Naive thymus-derived CD8-positive, alpha-beta T cell (primary cell): ENCODE measurements at regions not wholly inside any gene's neighbourhood (a gene's known extent, or its start where the extent isn't known, plus 50 kb on each side); places are given as distances from the start of the nearest gene placed in this dataset.
"Not testable (repeated sequence)": the region's sequence is repeated elsewhere in the genome, so short reads cannot be mapped to it uniquely, and the experiment has no call there.

ENCODE experiments used
- ATAC-seq, 2 donors: fragments of 150-1000 bp; cut with Tn5 transposase in 1 of 2; sonication (Bioruptor Pico), chemical (Tn5 transposase) in 1 of 2; 1 replicate in 1 of 2; 2 replicates in 1 of 2; pipeline ENCODE4 v1.10.0; 2021; ENCODE audit warnings: mild to moderate bottlenecking in 2 of 2, moderate library complexity in 2 of 2
- POLR2A ChIA-PET: fragments of 350-600 bp; sonication (Branson Sonifier 250); formaldehyde crosslinking; loops from one replicate; lab custom pipeline; 2021; ENCODE audit warnings: antibody characterized with exemption; lab: Charles Lee
- DNase-seq, 10 donors: peaks; one replicate each; pipeline versions ENCODE4 v3.0.0 to v3.0.0-alpha.2; 2020 to 2022
- H3K27ac Mint-ChIP-seq, 10 donors: one replicate each; pipeline ENCODE4 v1.8.0; 2020 to 2022; ENCODE audit warnings: mild to moderate bottlenecking in 10 of 10, mixed read lengths in 10 of 10, moderate library complexity in 4 of 10, inconsistent platforms in 1 of 10
- H3K27me3 Mint-ChIP-seq, 5 donors: one replicate each; pipeline ENCODE4 v1.8.0; 2021 to 2022; ENCODE audit warnings: mixed read lengths in 5 of 5
- H3K36me3 Mint-ChIP-seq, 3 donors: one replicate each; pipeline ENCODE4 v1.8.0; 2020 to 2022; ENCODE audit warnings: mixed read lengths in 3 of 3, mild to moderate bottlenecking in 2 of 3, inconsistent platforms in 1 of 3
- H3K4me1 Mint-ChIP-seq, 4 donors: one replicate each; pipeline ENCODE4 v1.8.0; 2021 to 2022; ENCODE audit warnings: mixed read lengths in 4 of 4
- H3K4me3 Mint-ChIP-seq, 10 donors: one replicate each; pipeline ENCODE4 v1.8.0; 2020 to 2022; ENCODE audit warnings: mild to moderate bottlenecking in 10 of 10, mixed read lengths in 10 of 10, moderate library complexity in 6 of 10, inconsistent platforms in 1 of 10
- H3K9me3 Mint-ChIP-seq, 9 donors: one replicate each; pipeline ENCODE4 v1.8.0; 2020 to 2022; ENCODE audit warnings: mixed read lengths in 9 of 9, mild to moderate bottlenecking in 3 of 9, inconsistent platforms in 1 of 9, moderate library complexity in 1 of 9

DNA sequence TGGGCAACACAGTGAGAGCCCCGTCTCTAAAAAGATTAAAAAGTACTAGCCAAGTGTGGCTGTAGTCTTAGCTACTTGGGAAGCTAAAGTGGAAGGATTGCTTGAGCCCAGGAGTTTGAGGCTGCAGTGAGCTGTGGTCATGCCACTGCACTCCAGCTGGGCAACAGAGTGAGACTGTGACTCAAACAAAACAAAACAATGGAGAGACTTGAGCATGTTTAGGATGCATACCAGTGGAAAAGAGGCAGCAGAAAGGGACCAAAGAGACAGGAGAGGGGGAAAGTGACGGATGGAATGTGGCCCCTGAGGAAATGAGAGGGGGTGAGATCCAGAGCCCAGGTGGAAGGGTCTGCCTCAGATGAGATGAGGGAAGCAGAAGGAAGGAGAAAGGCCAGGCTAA lies 358.9 kb downstream of the RPS6KC1 start:
- H3K4me1 Mint-ChIP-seq = no peaks in the 10 kb centered on the region
- ATAC-seq (no peak), DNase-seq (no peak)
- POLR2A ChIA-PET = no interaction called here
- H3K9me3 Mint-ChIP-seq = peaks cover 0 to 4% (median 0%) of the 10 kb centered on the region in 9 donors
- no peaks in the 10 kb centered on the region for H3K36me3 Mint-ChIP-seq
- no peak overlapping the region for H3K4me3 Mint-ChIP-seq
- H3K27me3 Mint-ChIP-seq = peaks cover 0 to 12% (median 0%) of the 10 kb centered on the region in 5 donors
- no peak overlapping the region for H3K27ac Mint-ChIP-seq

GRCh38 chr1:213414346-213414745 lies 363.3 kb downstream of the RPS6KC1 start:
- no peak for DNase-seq
- H3K4me1 Mint-ChIP-seq = no peaks in the 10 kb centered on the region
- no peak for ATAC-seq
- no peak overlapping the region for H3K4me3 Mint-ChIP-seq
- H3K27me3 Mint-ChIP-seq = peaks cover 0 to 34% (median 6%) of the 10 kb centered on the region in 5 donors
- peaks cover 0 to 4% (median 0%) of the 10 kb centered on the region in 9 donors for H3K9me3 Mint-ChIP-seq
- no peak overlapping the region for H3K27ac Mint-ChIP-seq
- no peaks in the 10 kb centered on the region for H3K36me3 Mint-ChIP-seq
- POLR2A ChIA-PET = no interaction called here

- Mint-ChIP-seq H3K4me1 (no peaks in the 10 kb centered on the region), H3K4me3 (no peak overlapping the region), H3K27me3 (peaks cover 0 to 35% (median 6%) of the 10 kb centered on the region in 5 donors), H3K27ac (no peak overlapping the region), H3K36me3 (no peaks in the 10 kb centered on the region), H3K9me3 (peaks cover 0 to 4% (median 0%) of the 10 kb centered on the region in 9 donors)
- POLR2A ChIA-PET = no interaction called here
- DNase-seq (no peak), ATAC-seq (no peak)
Observed at GRCh38 chr1:213414911-213415310, 363.9 kb downstream of the RPS6KC1 start.

- POLR2A ChIA-PET = no interaction called here
- DNase-seq = no peak
- H3K9me3 Mint-ChIP-seq = peaks cover 0 to 4% (median 0%) of the 10 kb centered on the region in 9 donors
- ATAC-seq = no peak
- no peaks in the 10 kb centered on the region for H3K4me1 Mint-ChIP-seq
- no peaks in the 10 kb centered on the region for H3K36me3 Mint-ChIP-seq
- H3K27me3 Mint-ChIP-seq = peaks cover 0 to 27% (median 6%) of the 10 kb centered on the region in 5 donors
- H3K27ac Mint-ChIP-seq = no peak overlapping the region
- H3K4me3 Mint-ChIP-seq = no peak overlapping the region
Observed at GRCh38 chr1:213415691-213416380, 364.8 kb downstream of the RPS6KC1 start.

DNA sequence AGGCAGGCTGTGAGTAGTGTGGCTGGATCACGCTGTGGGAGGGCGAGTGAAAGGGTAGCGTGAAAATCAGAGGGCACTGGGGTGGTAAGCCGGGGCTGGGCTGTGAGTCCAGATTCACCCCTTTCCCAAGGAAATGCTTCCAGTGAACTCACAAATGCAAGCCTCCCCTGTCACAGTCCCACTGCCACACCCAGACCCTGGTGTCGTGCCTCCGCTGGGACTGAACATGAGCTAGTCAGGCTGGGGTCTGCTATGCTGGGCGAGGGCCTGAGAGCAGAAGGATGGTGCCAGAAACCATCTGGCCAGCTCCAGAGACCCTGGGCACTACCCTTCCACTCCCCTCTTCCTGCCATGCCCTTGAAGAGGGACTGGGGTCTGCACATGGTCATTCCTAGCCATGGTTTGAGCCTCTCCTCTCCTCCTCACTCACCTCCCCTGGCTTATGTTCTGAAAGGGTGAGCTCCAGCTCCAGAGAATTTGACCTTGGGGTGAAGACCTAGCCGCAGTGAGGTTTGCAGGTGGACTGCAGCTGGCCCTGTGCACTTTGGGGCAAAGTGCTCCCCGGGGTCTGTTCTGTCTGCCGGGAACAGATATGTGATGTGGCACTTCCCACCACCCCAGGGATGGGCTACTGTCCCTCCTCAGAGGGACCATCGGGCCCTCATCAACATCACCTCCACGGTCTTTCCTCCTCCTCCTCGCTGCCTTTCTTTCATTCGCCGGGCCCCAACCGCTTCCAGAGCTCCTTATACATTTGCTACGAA lies 365.6 kb downstream of the RPS6KC1 start:
- H3K4me1 Mint-ChIP-seq = no peaks in the 10 kb centered on the region
- H3K4me3 Mint-ChIP-seq = no peak overlapping the region
- peaks cover 0 to 4% (median 0%) of the 10 kb centered on the region in 9 donors for H3K9me3 Mint-ChIP-seq
- peaks cover 0 to 26% (median 6%) of the 10 kb centered on the region in 5 donors for H3K27me3 Mint-ChIP-seq
- POLR2A ChIA-PET = no interaction called here
- ATAC-seq (no peak), DNase-seq (no peak)
- H3K27ac Mint-ChIP-seq = no peak overlapping the region
- H3K36me3 Mint-ChIP-seq = no peaks in the 10 kb centered on the region

- Mint-ChIP-seq H3K9me3 (peaks cover 0 to 4% (median 0%) of the 10 kb centered on the region in 9 donors), H3K27me3 (peaks cover 0 to 30% (median 6%) of the 10 kb centered on the region in 5 donors), H3K4me3 (no peak overlapping the region), H3K27ac (no peak overlapping the region), H3K4me1 (no peaks in the 10 kb centered on the region), H3K36me3 (no peaks in the 10 kb centered on the region)
- ATAC-seq (no peak), DNase-seq (no peak)
- POLR2A ChIA-PET = no interaction called here
Observed at GRCh38 chr1:213417225-213417820, 366.3 kb downstream of the RPS6KC1 start.

GRCh38 chr1:213417846-213418245 lies 366.8 kb downstream of the RPS6KC1 start:
- no peak overlapping the region for H3K27ac Mint-ChIP-seq
- H3K9me3 Mint-ChIP-seq = peaks cover 0 to 4% (median 0%) of the 10 kb centered on the region in 9 donors
- DNase-seq = no peak
- H3K4me1 Mint-ChIP-seq = no peaks in the 10 kb centered on the region
- H3K4me3 Mint-ChIP-seq = no peak overlapping the region
- POLR2A ChIA-PET = no interaction called here
- H3K27me3 Mint-ChIP-seq = peaks cover 0 to 33% (median 6%) of the 10 kb centered on the region in 5 donors
- H3K36me3 Mint-ChIP-seq = no peaks in the 10 kb centered on the region
- no peak for ATAC-seq

DNA sequence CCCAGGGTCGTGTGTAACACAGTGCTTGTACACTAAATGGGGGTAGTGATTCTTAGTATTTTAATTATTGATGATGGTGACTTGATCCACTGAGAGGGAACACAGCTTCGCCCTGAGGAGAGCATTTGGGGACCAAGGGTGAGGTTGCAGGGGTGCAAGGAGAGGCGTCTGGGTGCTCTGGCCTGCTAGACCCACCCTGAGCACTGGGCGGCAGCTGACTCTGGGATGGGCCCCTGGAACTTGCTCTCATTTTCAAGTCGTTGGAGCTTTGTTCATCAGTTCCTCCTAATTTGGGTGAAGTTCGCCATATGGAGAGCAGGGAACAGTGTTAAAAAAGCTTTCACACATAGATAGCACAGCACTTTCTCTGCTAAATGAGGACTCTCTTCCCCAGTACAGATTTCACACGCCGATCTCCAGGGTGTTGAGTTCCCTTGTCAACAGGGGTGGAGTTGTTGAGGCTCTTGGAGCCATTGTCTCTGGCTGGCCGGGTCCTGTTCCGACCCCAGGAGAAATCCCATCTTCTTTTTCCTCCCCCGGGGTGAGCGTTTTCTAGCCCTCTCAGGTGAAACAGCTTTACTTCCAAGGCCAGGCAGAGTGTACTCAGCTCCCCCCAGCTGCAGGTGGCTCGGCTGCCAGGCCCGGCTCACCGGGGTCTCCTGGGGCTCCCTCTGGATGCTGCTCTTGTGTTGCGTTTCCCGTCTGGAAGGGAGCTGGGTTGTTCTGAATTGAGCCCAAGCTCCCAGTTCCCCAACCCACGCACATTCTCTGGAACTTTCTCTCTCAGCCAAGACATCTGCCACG lies 367.4 kb downstream of the RPS6KC1 start:
- H3K4me3 Mint-ChIP-seq = no peak overlapping the region
- POLR2A ChIA-PET = no interaction called here
- no peak for DNase-seq
- H3K27me3 Mint-ChIP-seq = peaks cover 0 to 33% (median 6%) of the 10 kb centered on the region in 5 donors
- H3K27ac Mint-ChIP-seq = no peak overlapping the region
- no peaks in the 10 kb centered on the region for H3K4me1 Mint-ChIP-seq
- peaks cover 0 to 4% (median 0%) of the 10 kb centered on the region in 9 donors for H3K9me3 Mint-ChIP-seq
- no peaks in the 10 kb centered on the region for H3K36me3 Mint-ChIP-seq
- ATAC-seq = no peak

DNA sequence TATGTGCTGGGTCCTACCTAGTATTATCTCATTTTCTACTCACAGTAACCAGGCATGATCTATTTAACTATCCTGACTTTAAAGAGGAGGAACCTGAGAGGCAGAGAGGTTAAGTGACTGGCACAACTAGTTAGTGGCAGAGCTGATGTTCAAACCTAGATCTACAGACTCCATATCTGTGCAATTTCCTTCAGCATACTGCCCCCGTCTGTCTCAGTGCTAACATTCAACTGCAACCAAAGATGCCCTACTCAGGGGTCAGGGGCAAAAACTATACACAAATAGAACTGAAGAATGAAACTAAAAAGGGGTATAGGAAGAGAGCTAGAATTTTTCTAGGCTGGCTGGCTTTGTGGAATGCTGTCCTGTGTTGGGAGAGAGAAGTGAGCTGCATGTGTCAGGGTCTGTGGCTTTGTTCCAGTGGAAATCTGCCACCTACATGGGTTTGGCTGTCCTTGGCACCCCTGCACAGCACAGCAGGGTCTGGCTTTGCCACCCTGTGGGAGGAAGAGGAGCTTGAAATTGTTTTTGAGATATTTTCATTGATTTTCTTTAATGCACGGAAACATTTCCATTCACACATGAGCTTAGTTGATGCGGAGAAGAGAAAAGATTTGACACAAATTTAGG lies 368.5 kb downstream of the RPS6KC1 start:
- no peak overlapping the region for H3K4me3 Mint-ChIP-seq
- H3K36me3 Mint-ChIP-seq = no peaks in the 10 kb centered on the region
- peaks cover 0 to 2% (median 0%) of the 10 kb centered on the region in 4 donors for H3K4me1 Mint-ChIP-seq
- ATAC-seq (no peak), DNase-seq (no peak)
- peaks cover 0 to 39% (median 6%) of the 10 kb centered on the region in 5 donors for H3K27me3 Mint-ChIP-seq
- POLR2A ChIA-PET = no interaction called here
- peaks cover 0 to 2% (median 0%) of the 10 kb centered on the region in 9 donors for H3K9me3 Mint-ChIP-seq
- no peak overlapping the region for H3K27ac Mint-ChIP-seq

GRCh38 chr1:213421178-213421577 lies 370.1 kb downstream of the RPS6KC1 start:
- DNase-seq, H3K4me1 Mint-ChIP-seq, POLR2A ChIA-PET, H3K36me3 Mint-ChIP-seq, H3K9me3 Mint-ChIP-seq, H3K4me3 Mint-ChIP-seq, H3K27ac Mint-ChIP-seq, ATAC-seq: not testable (repeated sequence)
- peaks cover 0 to 36% (median 6%) of the 10 kb centered on the region in 5 donors for H3K27me3 Mint-ChIP-seq

DNA sequence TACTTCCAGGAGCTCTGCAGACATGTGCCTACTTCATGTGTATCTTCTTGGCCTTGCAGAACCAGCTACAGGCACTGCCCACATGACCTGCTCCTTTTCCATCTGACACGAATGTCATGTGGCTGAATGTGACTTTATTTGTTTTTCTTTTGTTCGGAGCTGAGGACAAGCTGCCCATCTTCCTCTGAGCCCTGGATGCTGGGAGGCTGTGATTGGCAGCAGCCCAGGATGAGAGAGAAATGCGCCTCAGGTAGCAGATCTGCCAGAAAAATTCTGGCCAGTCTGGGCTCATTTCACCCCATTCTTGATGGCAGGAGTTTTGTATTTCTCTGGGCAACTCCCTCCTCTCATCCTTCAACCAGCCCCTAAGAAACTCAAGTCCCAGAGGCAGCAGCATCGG lies 372.0 kb downstream of the RPS6KC1 start:
- POLR2A ChIA-PET = no interaction called here
- ATAC-seq = no peak
- Mint-ChIP-seq H3K36me3 (no peaks in the 10 kb centered on the region), H3K27me3 (peaks cover 0 to 27% (median 3%) of the 10 kb centered on the region in 5 donors), H3K4me1 (peaks cover 0 to 2% (median 0%) of the 10 kb centered on the region in 4 donors), H3K4me3 (no peak overlapping the region), H3K27ac (no peak overlapping the region), H3K9me3 (peaks cover 0 to 1% (median 0%) of the 10 kb centered on the region in 9 donors)
- DNase-seq = no peak

DNA sequence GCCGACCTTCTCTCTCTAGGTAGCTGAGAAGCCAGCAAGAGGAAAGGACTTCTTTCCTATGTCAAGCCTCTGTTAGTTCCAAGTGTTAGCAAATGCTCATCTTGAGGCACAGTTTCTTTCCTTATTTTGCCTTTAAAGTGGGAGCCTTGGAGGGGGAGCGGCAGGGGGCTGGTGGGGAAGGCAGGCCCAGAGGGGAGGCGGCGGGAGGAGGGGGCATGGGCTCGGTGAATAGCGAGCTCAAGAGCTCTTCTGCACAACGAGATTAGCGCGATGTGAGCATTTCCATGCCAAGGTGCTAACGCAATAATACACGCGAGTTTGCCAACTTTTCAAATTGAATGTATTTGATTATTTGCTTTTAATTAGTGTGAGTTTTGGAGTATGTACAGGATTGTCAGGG lies 372.6 kb downstream of the RPS6KC1 start:
- no peak for DNase-seq
- Mint-ChIP-seq H3K36me3 (no peaks in the 10 kb centered on the region), H3K4me1 (peaks cover 0 to 2% (median 0%) of the 10 kb centered on the region in 4 donors), H3K27ac (no peak overlapping the region), H3K4me3 (no peak overlapping the region), H3K27me3 (peaks cover 0 to 25% (median 2%) of the 10 kb centered on the region in 5 donors), H3K9me3 (peaks cover 0 to 5% (median 0%) of the 10 kb centered on the region in 9 donors)
- ATAC-seq = no peak
- POLR2A ChIA-PET = no interaction called here
